ENCODE measurements at regions not wholly inside any gene's neighbourhood (a gene's known extent, or its start where the extent isn't known, plus 50 kb on each side); places are given as distances from the start of the nearest gene placed in this dataset.

- TF ChIP-seq CTCF (IDR thresholded peaks at IDR 0.05) (no peak), POLR2AphosphoS5 (IDR thresholded peaks at IDR 0.05; ENCODE audit: low read depth, low read length) (no peak)
These were observed 128.5 kb downstream of the PROX1 start for GRCh38 chr1:214116258-214116657.
